ENCODE measurements at regions not wholly inside any gene's neighbourhood (a gene's known extent, or its start where the extent isn't known, plus 50 kb on each side); places are given as distances from the start of the nearest gene placed in this dataset.

DNA sequence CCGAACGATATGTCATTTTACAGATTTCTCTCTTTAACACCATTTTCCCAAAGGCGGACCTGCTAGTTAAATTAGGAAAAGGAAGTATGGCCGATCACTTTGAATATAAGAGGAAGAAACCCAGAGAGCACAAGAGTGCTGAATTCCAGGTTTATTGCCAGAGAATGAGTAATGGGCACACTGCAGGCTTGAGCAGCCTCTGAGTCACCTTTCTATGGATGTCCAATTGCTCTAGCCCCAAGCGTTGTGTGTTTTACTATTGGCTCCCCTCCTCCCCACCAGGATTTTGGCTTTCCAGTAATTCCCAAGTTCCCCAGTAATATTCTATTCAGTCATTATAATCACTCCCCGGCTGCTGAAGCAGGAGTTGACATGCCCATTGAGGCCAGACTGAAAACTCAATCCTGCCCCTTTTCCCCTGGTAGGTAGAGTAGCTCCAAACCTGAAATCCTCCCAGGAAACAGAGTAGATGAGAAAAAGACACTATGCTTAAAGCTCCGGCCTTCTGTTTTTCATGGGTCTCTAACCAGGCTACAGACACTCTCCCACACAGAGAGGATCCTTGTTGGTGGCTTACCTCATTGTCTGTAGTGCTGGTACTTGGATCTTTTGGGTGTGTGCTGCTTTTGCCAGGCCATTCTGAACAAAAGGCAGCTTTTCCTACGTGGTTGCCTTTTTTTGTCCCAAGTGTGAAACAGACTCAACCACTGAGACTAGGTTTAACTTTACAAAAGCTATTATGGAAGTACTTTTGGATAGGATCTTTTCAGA lies 704.3 kb upstream of the FLRT2 start:
- Histone ChIP-seq H3K27ac (ENCODE audit: low read depth, low read length) (no peak overlapping the region), H3K9me3 (ENCODE audit: control insufficient read depth, insufficient read depth, low read length) (no peaks in the 10 kb centered on the region), H3K4me3 (ENCODE audit: low read depth, low read length) (no peak overlapping the region), H3K27me3 (ENCODE audit: control insufficient read depth, insufficient read depth, low read length) (no peaks in the 10 kb centered on the region)
- CTCF ChIA-PET, result no interaction called here
- DNase-seq (ENCODE audit: low read depth, low spot score), result no peak
- POLR2A ChIA-PET, result no interaction called here
- TF ChIP-seq, protein P1, sequence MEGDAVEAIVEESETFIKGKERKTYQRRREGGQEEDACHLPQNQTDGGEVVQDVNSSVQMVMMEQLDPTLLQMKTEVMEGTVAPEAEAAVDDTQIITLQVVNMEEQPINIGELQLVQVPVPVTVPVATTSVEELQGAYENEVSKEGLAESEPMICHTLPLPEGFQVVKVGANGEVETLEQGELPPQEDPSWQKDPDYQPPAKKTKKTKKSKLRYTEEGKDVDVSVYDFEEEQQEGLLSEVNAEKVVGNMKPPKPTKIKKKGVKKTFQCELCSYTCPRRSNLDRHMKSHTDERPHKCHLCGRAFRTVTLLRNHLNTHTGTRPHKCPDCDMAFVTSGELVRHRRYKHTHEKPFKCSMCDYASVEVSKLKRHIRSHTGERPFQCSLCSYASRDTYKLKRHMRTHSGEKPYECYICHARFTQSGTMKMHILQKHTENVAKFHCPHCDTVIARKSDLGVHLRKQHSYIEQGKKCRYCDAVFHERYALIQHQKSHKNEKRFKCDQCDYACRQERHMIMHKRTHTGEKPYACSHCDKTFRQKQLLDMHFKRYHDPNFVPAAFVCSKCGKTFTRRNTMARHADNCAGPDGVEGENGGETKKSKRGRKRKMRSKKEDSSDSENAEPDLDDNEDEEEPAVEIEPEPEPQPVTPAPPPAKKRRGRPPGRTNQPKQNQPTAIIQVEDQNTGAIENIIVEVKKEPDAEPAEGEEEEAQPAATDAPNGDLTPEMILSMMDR (IDR thresholded peaks at IDR 0.05; ENCODE audit: low read depth, low read length), result no peak

DNA sequence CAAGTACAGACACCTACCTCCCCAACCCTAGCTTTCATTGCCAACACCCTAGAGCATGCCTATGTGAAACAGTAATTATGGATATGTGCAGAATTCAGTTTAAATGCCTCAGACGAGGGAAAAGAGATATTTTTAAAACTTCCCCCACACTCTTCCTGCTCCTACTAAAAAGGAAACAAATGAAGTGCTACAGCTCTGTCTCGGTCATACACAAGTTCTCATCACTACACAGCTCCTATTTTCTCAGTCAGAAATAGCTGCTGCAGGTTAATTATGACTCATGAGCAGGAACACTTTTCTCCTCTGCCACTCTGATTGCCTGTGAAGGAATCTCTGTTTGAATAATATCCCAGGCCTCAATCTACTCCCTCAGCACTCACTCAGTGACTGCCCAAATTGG lies 703.6 kb upstream of the FLRT2 start:
- Histone ChIP-seq H3K4me3 (ENCODE audit: low read depth, low read length) (no peak overlapping the region), H3K9me3 (ENCODE audit: control insufficient read depth, insufficient read depth, low read length) (no peaks in the 10 kb centered on the region), H3K27ac (ENCODE audit: low read depth, low read length) (no peak overlapping the region), H3K27me3 (ENCODE audit: control insufficient read depth, insufficient read depth, low read length) (no peaks in the 10 kb centered on the region)
- ChIA-PET POLR2A (no interaction called here), CTCF (no interaction called here)
- no peak for DNase-seq (ENCODE audit: low read depth, low spot score)
- TF ChIP-seq, protein P1 (IDR thresholded peaks at IDR 0.05; ENCODE audit: low read depth, low read length), result no peak

DNA sequence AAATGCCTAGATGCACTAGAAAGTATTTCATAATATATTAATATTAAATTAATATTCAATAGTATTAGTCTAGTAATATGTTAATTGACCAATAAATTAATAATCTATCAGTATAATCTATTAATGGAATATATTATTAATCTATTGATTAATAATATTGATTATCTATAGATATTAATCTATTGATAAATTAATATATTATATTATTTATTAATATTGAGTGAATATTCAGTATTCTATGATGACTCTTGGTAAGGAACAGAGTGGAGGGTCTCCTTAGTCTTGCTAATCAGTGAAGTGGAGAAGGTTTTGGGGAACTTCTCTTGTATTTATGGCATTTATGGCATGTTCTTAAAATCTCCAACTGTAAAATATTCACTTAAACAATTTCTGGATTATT lies 679.3 kb upstream of the FLRT2 start:
- no peak for DNase-seq (ENCODE audit: low read depth, low spot score)
- TF ChIP-seq, protein P1 (IDR thresholded peaks at IDR 0.05; ENCODE audit: low read depth, low read length), result no peak
- Histone ChIP-seq H3K27ac (ENCODE audit: low read depth, low read length) (no peak overlapping the region), H3K9me3 (ENCODE audit: control insufficient read depth, insufficient read depth, low read length) (no peaks in the 10 kb centered on the region), H3K27me3 (ENCODE audit: control insufficient read depth, insufficient read depth, low read length) (no peaks in the 10 kb centered on the region), H3K4me3 (ENCODE audit: low read depth, low read length) (no peak overlapping the region)
- ChIA-PET POLR2A (no interaction called here), CTCF (no interaction called here)

DNA sequence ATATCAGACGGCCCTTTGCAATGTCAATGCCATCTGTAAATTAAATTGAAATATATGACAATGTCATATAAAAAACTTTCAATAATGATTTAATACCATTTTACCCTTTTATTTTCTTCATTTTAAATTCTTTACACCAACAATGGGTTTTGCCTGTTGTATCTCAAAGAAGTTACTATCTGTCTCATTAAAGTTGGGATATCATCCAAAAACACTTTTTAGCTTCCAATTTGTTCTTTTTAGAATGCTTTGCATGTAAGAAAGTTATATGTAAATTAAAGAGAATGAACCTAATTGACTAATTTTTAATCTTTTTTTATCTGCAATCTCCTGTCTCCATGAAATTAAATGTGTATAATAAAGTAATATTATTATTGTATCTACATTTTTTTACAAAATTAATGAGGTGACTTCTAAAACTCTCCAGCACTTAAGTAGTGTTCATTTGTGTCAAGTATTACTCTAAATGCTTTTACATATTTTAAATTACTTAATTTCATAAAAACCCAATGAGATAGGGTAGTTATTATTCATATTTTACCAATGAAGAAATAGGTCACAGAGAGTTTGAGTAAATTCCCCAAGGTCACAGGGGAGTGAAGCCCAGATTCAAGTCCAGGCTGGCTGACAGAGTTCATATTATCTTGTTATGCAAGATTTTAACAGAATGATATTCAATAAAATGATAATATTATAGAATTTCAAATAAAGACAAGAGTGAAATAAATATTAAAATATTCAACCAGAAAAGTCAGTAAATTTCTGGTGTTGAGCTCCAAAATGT lies 673.0 kb upstream of the FLRT2 start:
- Histone ChIP-seq H3K27ac (ENCODE audit: low read depth, low read length) (no peak overlapping the region), H3K27me3 (ENCODE audit: control insufficient read depth, insufficient read depth, low read length) (no peaks in the 10 kb centered on the region), H3K4me3 (ENCODE audit: low read depth, low read length) (no peak overlapping the region), H3K9me3 (ENCODE audit: control insufficient read depth, insufficient read depth, low read length) (no peaks in the 10 kb centered on the region)
- POLR2A ChIA-PET, result no interaction called here
- no peak for DNase-seq (ENCODE audit: low read depth, low spot score)
- TF ChIP-seq, protein P1 (IDR thresholded peaks at IDR 0.05; ENCODE audit: low read depth, low read length), result no peak
- CTCF ChIA-PET, result no interaction called here

DNA sequence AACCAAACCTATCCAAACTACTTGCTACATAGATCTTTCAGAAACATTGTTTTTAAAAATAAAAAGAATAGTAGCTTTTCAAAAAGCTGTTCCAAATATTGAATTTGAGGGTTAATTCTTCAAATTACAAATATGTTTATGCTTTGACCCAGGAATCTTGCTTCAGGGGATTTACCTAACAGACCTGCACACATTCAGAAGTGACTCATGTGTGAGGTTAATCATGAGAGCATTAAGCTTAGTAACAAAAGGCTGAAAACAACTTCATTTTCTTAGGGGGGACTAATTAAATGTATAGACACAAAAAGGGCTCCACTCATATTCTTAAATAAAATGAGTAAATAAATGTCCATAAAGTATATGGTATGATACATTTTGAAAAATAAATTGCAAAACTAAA lies 672.4 kb upstream of the FLRT2 start:
- CTCF ChIA-PET, result no interaction called here
- H3K9me3 ChIP-seq (ENCODE audit: control insufficient read depth, insufficient read depth, low read length), result no peaks in the 10 kb centered on the region
- H3K27me3 ChIP-seq (ENCODE audit: control insufficient read depth, insufficient read depth, low read length), result no peaks in the 10 kb centered on the region
- TF ChIP-seq, protein P1 (IDR thresholded peaks at IDR 0.05; ENCODE audit: low read depth, low read length), result no peak
- POLR2A ChIA-PET, result no interaction called here
- DNase-seq (ENCODE audit: low read depth, low spot score), result no peak
- H3K4me3 ChIP-seq (ENCODE audit: low read depth, low read length), result no peak overlapping the region
- H3K27ac ChIP-seq (ENCODE audit: low read depth, low read length), result no peak overlapping the region
